H9 (cell line): ENCODE measurements at regions not wholly inside any gene's neighbourhood (a gene's known extent, or its start where the extent isn't known, plus 50 kb on each side); places are given as distances from the start of the nearest gene placed in this dataset.

Experiments used
- DNase-seq: peaks from one replicate; pipeline ENCODE4 v3.0.0-alpha.2; 2017
- H2AFZ ChIP-seq: one replicate; pipeline ENCODE4 v1.6.1; 2013; ENCODE audit warnings: mild to moderate bottlenecking, low read length, control low read depth, moderate library complexity
- H2AK5ac ChIP-seq: 2 replicates; pipeline ENCODE4 v1.6.1; 2013; ENCODE audit warnings: low read length, control low read depth, mixed read lengths; ENCODE audit not compliant: insufficient read length
- H2BK120ac ChIP-seq: one replicate; pipeline ENCODE4 v1.6.1; 2013; ENCODE audit warnings: low read depth, mild to moderate bottlenecking, low read length, control low read depth, inconsistent platforms; ENCODE audit not compliant: poor library complexity, severe bottlenecking
- H2BK12ac ChIP-seq: 2 replicates; pipeline ENCODE4 v1.6.1; 2013; ENCODE audit warnings: low read length, control low read depth, mixed read lengths, low read depth; ENCODE audit not compliant: insufficient read length
- H2BK15ac ChIP-seq: 2 replicates; pipeline ENCODE4 v1.6.1; 2013; ENCODE audit warnings: low read depth, low read length, control low read depth
- H2BK20ac ChIP-seq: one replicate; pipeline ENCODE4 v1.6.1; 2013; ENCODE audit warnings: low read depth, mild to moderate bottlenecking, low read length, control low read depth, inconsistent platforms; ENCODE audit not compliant: poor library complexity, severe bottlenecking
- H2BK5ac ChIP-seq: 2 replicates; pipeline ENCODE4 v1.6.1; 2013; ENCODE audit warnings: low read length, control low read depth, mixed read lengths; ENCODE audit not compliant: insufficient read length
- H3K14ac ChIP-seq: 2 replicates; pipeline ENCODE4 v1.6.1; 2013; ENCODE audit warnings: low read length, control low read depth; ENCODE audit not compliant: insufficient read depth
- H3K18ac ChIP-seq: 2 replicates; pipeline ENCODE4 v1.6.1; 2013; ENCODE audit warnings: low read depth, mild to moderate bottlenecking, mixed read lengths, low read length, control low read depth; ENCODE audit not compliant: insufficient read length
- H3K23ac ChIP-seq: 2 replicates; pipeline ENCODE4 v1.6.1; 2013; ENCODE audit warnings: low read length, control low read depth, mixed read lengths, low read depth; ENCODE audit not compliant: insufficient read length
- H3K23me2 ChIP-seq: 2 replicates; pipeline ENCODE4 v1.6.1; 2013; ENCODE audit warnings: low read depth, mild to moderate bottlenecking, mixed read lengths, low read length, control low read depth; ENCODE audit not compliant: insufficient read length, poor library complexity, severe bottlenecking
- H3K27ac ChIP-seq: 2 replicates; pipeline ENCODE4 v1.5.1; 2013; ENCODE audit warnings: low read length, control low read depth, mixed read lengths, low read depth; ENCODE audit not compliant: insufficient read length
- H3K27me3 ChIP-seq: 2 replicates; pipeline ENCODE4 v1.6.1; 2013; ENCODE audit warnings: low read length, control low read depth, inconsistent platforms; ENCODE audit not compliant: insufficient read depth
- H3K4ac ChIP-seq: 2 replicates; pipeline ENCODE4 v1.6.1; 2013; ENCODE audit warnings: low read depth, mild to moderate bottlenecking, control low read depth, inconsistent platforms, low read length, moderate library complexity
- H3K4me1 ChIP-seq: 2 replicates; pipeline ENCODE4 v1.6.1; 2013; ENCODE audit warnings: low read length, control low read depth, inconsistent platforms; ENCODE audit not compliant: insufficient read depth
- H3K4me2 ChIP-seq: 2 replicates; pipeline ENCODE4 v1.6.1; 2013; ENCODE audit warnings: low read length, control low read depth, mixed read lengths; ENCODE audit not compliant: insufficient read length, insufficient read depth
- H3K56ac ChIP-seq: 2 replicates; pipeline ENCODE4 v1.6.1; 2013; ENCODE audit warnings: low read depth, mild to moderate bottlenecking, mixed read lengths, low read length, control low read depth; ENCODE audit not compliant: insufficient read length
- H3K79me1 ChIP-seq: 2 replicates; pipeline ENCODE4 v1.6.1; 2013; ENCODE audit warnings: low read depth, mild to moderate bottlenecking, moderate library complexity, low read length, control low read depth, inconsistent platforms; ENCODE audit not compliant: insufficient read depth, poor library complexity, severe bottlenecking
- H3K79me2 ChIP-seq: 2 replicates; pipeline ENCODE4 v1.6.1; 2013; ENCODE audit warnings: low read length, control low read depth, inconsistent platforms; ENCODE audit not compliant: insufficient read depth
- H3K9ac ChIP-seq: 2 replicates; pipeline ENCODE4 v1.6.1; 2013; ENCODE audit warnings: low read length, control low read depth, mixed read lengths; ENCODE audit not compliant: insufficient read length; ENCODE audit errors: extremely low read depth
- H3K9me3 ChIP-seq: one replicate; pipeline ENCODE4 v1.6.1; 2013; ENCODE audit warnings: low read depth, low read length, inconsistent platforms; ENCODE audit not compliant: control insufficient read depth
- H3T11ph ChIP-seq: one replicate; pipeline ENCODE4 v1.6.1; 2013; ENCODE audit warnings: mild to moderate bottlenecking, low read length, control low read depth, inconsistent platforms
- H4K20me1 ChIP-seq: one replicate; pipeline ENCODE4 v1.6.1; 2013; ENCODE audit not compliant: control insufficient read depth, insufficient read length, insufficient read depth
- H4K5ac ChIP-seq: 2 replicates; pipeline ENCODE4 v1.6.1; 2013; ENCODE audit warnings: low read depth, mild to moderate bottlenecking, mixed read lengths, low read length, control low read depth; ENCODE audit not compliant: insufficient read length
- H4K8ac ChIP-seq: replicated peaks from 2 replicates; pipeline ENCODE4 v1.6.1; 2013; ENCODE audit warnings: low read length, control low read depth, mixed read lengths, low read depth; ENCODE audit not compliant: insufficient read length
- H4K91ac ChIP-seq: 2 replicates; pipeline ENCODE4 v1.6.1; 2013; ENCODE audit warnings: low read depth, mild to moderate bottlenecking, moderate library complexity, mixed read lengths, low read length, control low read depth; ENCODE audit not compliant: insufficient read length
- H3K27ac Mint-ChIP-seq, 3 experiments: 2 replicates in 2 of 3; 3 replicates in 1 of 3; pipeline ENCODE4 v1.8.0; 2020 to 2021; ENCODE audit warnings: mixed read lengths in 3 of 3, mild to moderate bottlenecking in 1 of 3, moderate library complexity in 1 of 3
- H3K27me3 Mint-ChIP-seq: 2 replicates; pipeline ENCODE4 v1.8.0; 2021; ENCODE audit warnings: low read depth, mild to moderate bottlenecking, moderate library complexity, mixed read lengths
- H3K36me3 Mint-ChIP-seq, 3 experiments: 2 replicates in 2 of 3; 3 replicates in 1 of 3; pipeline ENCODE4 v1.8.0; 2020 to 2021; ENCODE audit warnings: low read depth in 3 of 3, mixed read lengths in 3 of 3; ENCODE audit not compliant: insufficient read depth in 1 of 3
- H3K4me1 Mint-ChIP-seq, 2 experiments: 2 replicates each; pipeline ENCODE4 v1.8.0; 2020; ENCODE audit warnings: mixed read lengths in 2 of 2
- H3K4me3 Mint-ChIP-seq, 2 experiments: 2 replicates in 1 of 2; 3 replicates in 1 of 2; pipeline ENCODE4 v1.8.0; 2020 to 2021; ENCODE audit warnings: mild to moderate bottlenecking in 2 of 2, mixed read lengths in 2 of 2, moderate library complexity in 1 of 2
- H3K9me3 Mint-ChIP-seq, 2 experiments: 2 replicates in 1 of 2; 3 replicates in 1 of 2; pipeline ENCODE4 v1.8.0; 2020; ENCODE audit warnings: mild to moderate bottlenecking in 2 of 2, mixed read lengths in 2 of 2, moderate library complexity in 1 of 2
- WGBS: extraction: QIAGEN DNeasy Blood & Tissue Kit; methylation state at CpG from one replicate; pipeline ENCODE4 v1.1.7; 2013; ENCODE audit warnings: missing lambda C conversion rate, low lambda C conversion rate, mixed read lengths; ENCODE audit not compliant: insufficient read length; ENCODE audit errors: extremely low coverage; 5-methylcytosine and 5-hydroxymethylcytosine counted together
- TF ChIP-seq, protein P1 (sequence below): fragments of 200-600 bp; sonication (generic); conservative IDR thresholded peaks from 3 replicates; pipeline ENCODE4 v1.8.0; 2021; ENCODE audit warnings: antibody characterized with exemption, mild to moderate bottlenecking

GRCh38 chr1:87799451-87799850, 470.8 kb downstream of the LMO4 start:
- Histone ChIP-seq H3K4me2 (no peak overlapping the region), H4K20me1 (no peaks in the 10 kb centered on the region), H3K18ac (no peak overlapping the region), H2AK5ac (no peak overlapping the region), H3K4me1 (no peaks in the 10 kb centered on the region), H4K8ac (no peak overlapping the region), H2BK15ac (no peak overlapping the region), H2BK120ac (no peak overlapping the region), H3K4ac (no peak overlapping the region), H3K27me3 (no peaks in the 10 kb centered on the region), H3K23me2 (no peaks in the 10 kb centered on the region), H3K79me1 (no peaks in the 10 kb centered on the region), H3K9ac (no peak overlapping the region), H3K56ac (no peak overlapping the region), H2AFZ (no peak overlapping the region), H3K14ac (no peak overlapping the region), H4K5ac (no peak overlapping the region), H2BK12ac (no peak overlapping the region), H2BK5ac (no peak overlapping the region), H3K9me3 (no peaks in the 10 kb centered on the region), H3K79me2 (no peaks in the 10 kb centered on the region), H4K91ac (no peak overlapping the region), H3T11ph (no peak overlapping the region), H2BK20ac (no peak overlapping the region), H3K27ac (no peak overlapping the region), H3K23ac (no peak overlapping the region)
- H3K4me3 Mint-ChIP-seq = no peak overlapping the region
- H3K4me1 Mint-ChIP-seq = peaks cover 9% of the 10 kb centered on the region in 2 experiments
- no peaks in the 10 kb centered on the region; a peak in 1 of 5 replicates for H3K9me3 Mint-ChIP-seq
- no CpG with 5 or more reads among the region's 7 CpGs for WGBS
- H3K36me3 Mint-ChIP-seq = no peaks in the 10 kb centered on the region
- TF ChIP-seq, protein P1, sequence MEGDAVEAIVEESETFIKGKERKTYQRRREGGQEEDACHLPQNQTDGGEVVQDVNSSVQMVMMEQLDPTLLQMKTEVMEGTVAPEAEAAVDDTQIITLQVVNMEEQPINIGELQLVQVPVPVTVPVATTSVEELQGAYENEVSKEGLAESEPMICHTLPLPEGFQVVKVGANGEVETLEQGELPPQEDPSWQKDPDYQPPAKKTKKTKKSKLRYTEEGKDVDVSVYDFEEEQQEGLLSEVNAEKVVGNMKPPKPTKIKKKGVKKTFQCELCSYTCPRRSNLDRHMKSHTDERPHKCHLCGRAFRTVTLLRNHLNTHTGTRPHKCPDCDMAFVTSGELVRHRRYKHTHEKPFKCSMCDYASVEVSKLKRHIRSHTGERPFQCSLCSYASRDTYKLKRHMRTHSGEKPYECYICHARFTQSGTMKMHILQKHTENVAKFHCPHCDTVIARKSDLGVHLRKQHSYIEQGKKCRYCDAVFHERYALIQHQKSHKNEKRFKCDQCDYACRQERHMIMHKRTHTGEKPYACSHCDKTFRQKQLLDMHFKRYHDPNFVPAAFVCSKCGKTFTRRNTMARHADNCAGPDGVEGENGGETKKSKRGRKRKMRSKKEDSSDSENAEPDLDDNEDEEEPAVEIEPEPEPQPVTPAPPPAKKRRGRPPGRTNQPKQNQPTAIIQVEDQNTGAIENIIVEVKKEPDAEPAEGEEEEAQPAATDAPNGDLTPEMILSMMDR = no peak
- DNase-seq = no peak
- H3K27me3 Mint-ChIP-seq = no peaks in the 10 kb centered on the region
- no peak overlapping the region for H3K27ac Mint-ChIP-seq
